ENCODE measurements at regions not wholly inside any gene's neighbourhood (a gene's known extent, or its start where the extent isn't known, plus 50 kb on each side); places are given as distances from the start of the nearest gene placed in this dataset.

DNA sequence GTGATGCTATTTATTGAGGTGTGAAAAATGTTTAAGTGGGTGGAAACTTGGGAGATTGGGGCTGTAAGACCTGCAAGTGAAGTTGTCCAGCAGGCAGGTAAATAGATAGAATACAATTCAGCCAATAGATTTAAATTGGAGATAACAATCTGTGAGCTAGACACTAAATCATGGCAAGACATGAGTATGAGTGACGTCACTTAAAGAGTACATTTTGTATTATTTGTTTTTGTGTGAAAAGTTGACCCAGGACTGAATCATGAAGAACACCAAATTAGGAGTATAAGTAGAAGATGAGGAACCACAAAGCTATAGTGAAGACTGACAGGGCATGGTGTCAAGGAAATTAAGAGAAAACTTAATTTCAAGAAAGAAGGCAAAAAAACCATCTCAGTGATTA lies 249.1 kb upstream of the SEMA3C start:
- TF ChIP-seq, protein P1, sequence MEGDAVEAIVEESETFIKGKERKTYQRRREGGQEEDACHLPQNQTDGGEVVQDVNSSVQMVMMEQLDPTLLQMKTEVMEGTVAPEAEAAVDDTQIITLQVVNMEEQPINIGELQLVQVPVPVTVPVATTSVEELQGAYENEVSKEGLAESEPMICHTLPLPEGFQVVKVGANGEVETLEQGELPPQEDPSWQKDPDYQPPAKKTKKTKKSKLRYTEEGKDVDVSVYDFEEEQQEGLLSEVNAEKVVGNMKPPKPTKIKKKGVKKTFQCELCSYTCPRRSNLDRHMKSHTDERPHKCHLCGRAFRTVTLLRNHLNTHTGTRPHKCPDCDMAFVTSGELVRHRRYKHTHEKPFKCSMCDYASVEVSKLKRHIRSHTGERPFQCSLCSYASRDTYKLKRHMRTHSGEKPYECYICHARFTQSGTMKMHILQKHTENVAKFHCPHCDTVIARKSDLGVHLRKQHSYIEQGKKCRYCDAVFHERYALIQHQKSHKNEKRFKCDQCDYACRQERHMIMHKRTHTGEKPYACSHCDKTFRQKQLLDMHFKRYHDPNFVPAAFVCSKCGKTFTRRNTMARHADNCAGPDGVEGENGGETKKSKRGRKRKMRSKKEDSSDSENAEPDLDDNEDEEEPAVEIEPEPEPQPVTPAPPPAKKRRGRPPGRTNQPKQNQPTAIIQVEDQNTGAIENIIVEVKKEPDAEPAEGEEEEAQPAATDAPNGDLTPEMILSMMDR (IDR thresholded peaks at IDR 0.05), result no peak
- TF ChIP-seq EP300 (IDR thresholded peaks at IDR 0.05), result no peak
- TF ChIP-seq POLR2A (IDR thresholded peaks at IDR 0.05), result no peak
- no peak for TF ChIP-seq POLR2AphosphoS5 (IDR thresholded peaks at IDR 0.05)

Measured in sigmoid colon (tissue), 4 donors.